Naive B cell (primary cell): ENCODE measurements at regions not wholly inside any gene's neighbourhood (a gene's known extent, or its start where the extent isn't known, plus 50 kb on each side); places are given as distances from the start of the nearest gene placed in this dataset.

Experiments
- ATAC-seq, 2 donors: fragments of 150-1000 bp; cut with Tn5 transposase; 2 replicates each; pipeline ENCODE4 v1.10.0; 2021; ENCODE audit warnings: low read depth in 2 of 2, mild to moderate bottlenecking in 2 of 2, moderate library complexity in 2 of 2
- DNase-seq: peaks from one replicate; pipeline ENCODE4 v3.0.0; 2022
- H3K27ac Mint-ChIP-seq, 6 donors: one replicate each; pipeline ENCODE4 v1.8.0; 2020 to 2022; ENCODE audit warnings: mild to moderate bottlenecking in 6 of 6, mixed read lengths in 6 of 6, moderate library complexity in 5 of 6, inconsistent platforms in 2 of 6
- H3K27me3 Mint-ChIP-seq, 3 donors: one replicate each; pipeline ENCODE4 v1.8.0; 2021 to 2022; ENCODE audit warnings: mixed read lengths in 3 of 3, mild to moderate bottlenecking in 1 of 3
- H3K36me3 Mint-ChIP-seq, 2 donors: one replicate each; pipeline ENCODE4 v1.8.0; 2020 to 2022; ENCODE audit warnings: mixed read lengths in 2 of 2, inconsistent platforms in 1 of 2, mild to moderate bottlenecking in 1 of 2
- H3K4me1 Mint-ChIP-seq, 3 donors: one replicate each; pipeline ENCODE4 v1.8.0; 2020 to 2022; ENCODE audit warnings: mixed read lengths in 3 of 3, inconsistent platforms in 1 of 3, mild to moderate bottlenecking in 1 of 3, moderate library complexity in 1 of 3
- H3K4me3 Mint-ChIP-seq, 8 donors: one replicate each; pipeline ENCODE4 v1.8.0; 2020 to 2022; ENCODE audit warnings: mild to moderate bottlenecking in 8 of 8, mixed read lengths in 8 of 8, moderate library complexity in 8 of 8, inconsistent platforms in 2 of 8
- H3K9me3 Mint-ChIP-seq, 7 donors: one replicate each; pipeline ENCODE4 v1.8.0; 2020 to 2022; ENCODE audit warnings: mixed read lengths in 7 of 7, mild to moderate bottlenecking in 5 of 7, inconsistent platforms in 2 of 7, moderate library complexity in 1 of 7

GRCh38 chr5:121189342-121190305 is 662.1 kb upstream of the FTMT start:
- Mint-ChIP-seq H3K9me3 (peaks cover 0 to 5% (median 0%) of the 10 kb centered on the region in 7 donors), H3K4me1 (no peaks in the 10 kb centered on the region), H3K4me3 (no peak overlapping the region), H3K36me3 (no peaks in the 10 kb centered on the region), H3K27me3 (no peaks in the 10 kb centered on the region), H3K27ac (no peak overlapping the region)
- ATAC-seq (no peak), DNase-seq (no peak)

GRCh38 chr5:121199216-121199999 is 652.3 kb upstream of the FTMT start:
- Mint-ChIP-seq H3K27me3 (no peaks in the 10 kb centered on the region), H3K4me1 (no peaks in the 10 kb centered on the region), H3K4me3 (no peak overlapping the region), H3K9me3 (peaks cover 0 to 6% (median 0%) of the 10 kb centered on the region in 7 donors), H3K27ac (no peak overlapping the region), H3K36me3 (no peaks in the 10 kb centered on the region)
- ATAC-seq (no peak), DNase-seq (no peak)

GRCh38 chr5:121218086-121218485 is 633.6 kb upstream of the FTMT start:
- Mint-ChIP-seq H3K4me1 (no peaks in the 10 kb centered on the region), H3K27me3 (no peaks in the 10 kb centered on the region), H3K27ac (no peak overlapping the region), H3K9me3 (peaks cover 0 to 15% (median 6%) of the 10 kb centered on the region in 7 donors), H3K36me3 (no peaks in the 10 kb centered on the region), H3K4me3 (no peak overlapping the region)
- ATAC-seq, result no peak
- no peak for DNase-seq

GRCh38 chr5:121221483-121221882 is 630.2 kb upstream of the FTMT start:
- Mint-ChIP-seq H3K9me3 (peaks cover 3 to 22% (median 6%) of the 10 kb centered on the region in 7 donors), H3K36me3 (no peaks in the 10 kb centered on the region)
- ATAC-seq, result no peak

GRCh38 chr5:121226765-121227164 is 624.9 kb upstream of the FTMT start:
- Mint-ChIP-seq H3K4me3 (no peak overlapping the region), H3K36me3 (no peaks in the 10 kb centered on the region), H3K27me3 (no peaks in the 10 kb centered on the region), H3K4me1 (no peaks in the 10 kb centered on the region), H3K9me3 (peaks cover 3 to 42% (median 15%) of the 10 kb centered on the region in 7 donors), H3K27ac (no peak overlapping the region)
- DNase-seq (no peak), ATAC-seq (no peak)

More at GRCh38 chr5:121221483-121221882, 630.2 kb upstream of the FTMT start:
- H3K27ac Mint-ChIP-seq, result no peak overlapping the region
- H3K27me3 Mint-ChIP-seq, result no peaks in the 10 kb centered on the region
- no peak overlapping the region for H3K4me3 Mint-ChIP-seq
- DNase-seq, result no peak
- H3K4me1 Mint-ChIP-seq, result no peaks in the 10 kb centered on the region

- Mint-ChIP-seq H3K36me3 (no peaks in the 10 kb centered on the region), H3K9me3 (peaks cover 0 to 9% (median 2%) of the 10 kb centered on the region in 7 donors)
- no peak for ATAC-seq
Observed at GRCh38 chr5:121239951-121240350, 611.7 kb upstream of the FTMT start.

GRCh38 chr5:121246971-121247370 is 604.7 kb upstream of the FTMT start:
- Mint-ChIP-seq H3K27me3 (no peaks in the 10 kb centered on the region), H3K4me1 (no peaks in the 10 kb centered on the region), H3K36me3 (no peaks in the 10 kb centered on the region), H3K27ac (no peak overlapping the region), H3K9me3 (peaks cover 0 to 5% (median 2%) of the 10 kb centered on the region in 7 donors), H3K4me3 (no peak overlapping the region)
- ATAC-seq (no peak), DNase-seq (no peak)

More at GRCh38 chr5:121239951-121240350, 611.7 kb upstream of the FTMT start:
- Mint-ChIP-seq H3K4me1 (no peaks in the 10 kb centered on the region), H3K4me3 (no peak overlapping the region), H3K27me3 (no peaks in the 10 kb centered on the region), H3K27ac (no peak overlapping the region)
- no peak for DNase-seq

- Mint-ChIP-seq H3K36me3 (no peaks in the 10 kb centered on the region), H3K4me1 (no peaks in the 10 kb centered on the region), H3K9me3 (peaks cover 0 to 12% (median 5%) of the 10 kb centered on the region in 7 donors), H3K27ac (no peak overlapping the region), H3K4me3 (peak overlapping the region in 1 of 8 donors; percentile 7), H3K27me3 (no peaks in the 10 kb centered on the region)
- ATAC-seq (no peak), DNase-seq (no peak)
Observed at GRCh38 chr5:121251954-121252353, 599.7 kb upstream of the FTMT start.

- no peaks in the 10 kb centered on the region for H3K27me3 Mint-ChIP-seq
Observed at GRCh38 chr5:121257621-121258020, 594.1 kb upstream of the FTMT start.

GRCh38 chr5:121263456-121263855 is 588.2 kb upstream of the FTMT start:
- no peaks in the 10 kb centered on the region for H3K36me3 Mint-ChIP-seq
- H3K4me3 Mint-ChIP-seq, result peak overlapping the region in 1 of 8 donors; percentile 40
- H3K4me1 Mint-ChIP-seq, result no peaks in the 10 kb centered on the region
- DNase-seq, result no peak
- no peak overlapping the region for H3K27ac Mint-ChIP-seq
- H3K9me3 Mint-ChIP-seq, result peaks cover 0 to 12% (median 8%) of the 10 kb centered on the region in 7 donors
- no peaks in the 10 kb centered on the region for H3K27me3 Mint-ChIP-seq
- ATAC-seq, result no peak

More at GRCh38 chr5:121257621-121258020, 594.1 kb upstream of the FTMT start:
- ATAC-seq, result no peak
- Mint-ChIP-seq H3K4me3 (no peak overlapping the region), H3K36me3 (no peaks in the 10 kb centered on the region), H3K27ac (no peak overlapping the region), H3K4me1 (no peaks in the 10 kb centered on the region), H3K9me3 (peaks cover 4 to 12% (median 7%) of the 10 kb centered on the region in 7 donors)
- no peak for DNase-seq

GRCh38 chr5:121264605-121265004 is 587.1 kb upstream of the FTMT start:
- H3K4me3 Mint-ChIP-seq, result no peak overlapping the region
- H3K36me3 Mint-ChIP-seq, result no peaks in the 10 kb centered on the region
- no peak overlapping the region for H3K27ac Mint-ChIP-seq
- no peaks in the 10 kb centered on the region for H3K4me1 Mint-ChIP-seq
- peaks cover 0 to 12% (median 7%) of the 10 kb centered on the region in 7 donors for H3K9me3 Mint-ChIP-seq
- no peaks in the 10 kb centered on the region for H3K27me3 Mint-ChIP-seq
- no peak for ATAC-seq
- no peak for DNase-seq

- Mint-ChIP-seq H3K4me1 (no peaks in the 10 kb centered on the region), H3K9me3 (peaks cover 2 to 11% (median 5%) of the 10 kb centered on the region in 7 donors), H3K27me3 (no peaks in the 10 kb centered on the region), H3K4me3 (no peak overlapping the region), H3K36me3 (no peaks in the 10 kb centered on the region), H3K27ac (no peak overlapping the region)
- DNase-seq (no peak), ATAC-seq (no peak)
Observed at GRCh38 chr5:121271546-121271945, 580.1 kb upstream of the FTMT start.

GRCh38 chr5:121273833-121274433 is 577.7 kb upstream of the FTMT start:
- no peaks in the 10 kb centered on the region for H3K36me3 Mint-ChIP-seq
- H3K27me3 Mint-ChIP-seq, result no peaks in the 10 kb centered on the region
- peaks cover 0 to 11% (median 4%) of the 10 kb centered on the region in 7 donors for H3K9me3 Mint-ChIP-seq
- DNase-seq (no peak), ATAC-seq (no peak)
- H3K27ac Mint-ChIP-seq, result no peak overlapping the region
- H3K4me1 Mint-ChIP-seq, result no peaks in the 10 kb centered on the region
- no peak overlapping the region for H3K4me3 Mint-ChIP-seq
